ENCODE measurements at regions not wholly inside any gene's neighbourhood (a gene's known extent, or its start where the extent isn't known, plus 50 kb on each side); places are given as distances from the start of the nearest gene placed in this dataset.
"Not testable (repeated sequence)": the region's sequence is repeated elsewhere in the genome, so short reads cannot be mapped to it uniquely, and the experiment has no call there.

DNA sequence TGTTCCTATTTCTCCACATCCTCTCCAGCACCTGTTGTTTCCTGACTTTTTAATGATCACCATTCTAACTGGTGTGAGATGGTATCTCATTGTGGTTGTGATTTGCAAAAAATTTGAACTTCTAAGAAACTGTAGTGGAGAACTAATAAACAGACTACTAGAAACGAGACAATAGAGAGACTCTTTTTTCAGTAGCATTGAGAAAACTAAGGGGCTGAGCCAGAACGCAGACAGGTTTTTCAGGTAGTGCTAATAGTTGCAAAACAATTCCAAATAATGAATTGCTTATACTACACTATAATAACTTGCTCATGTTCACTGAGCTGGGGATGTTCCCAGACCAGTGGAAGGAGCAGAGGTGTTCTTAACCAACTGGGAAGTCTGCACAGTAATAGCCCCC, 98.8 kb upstream of the DPH5 start:
- DNase-seq (ENCODE audit: low read depth in 2 of 2), result no peak

DNA sequence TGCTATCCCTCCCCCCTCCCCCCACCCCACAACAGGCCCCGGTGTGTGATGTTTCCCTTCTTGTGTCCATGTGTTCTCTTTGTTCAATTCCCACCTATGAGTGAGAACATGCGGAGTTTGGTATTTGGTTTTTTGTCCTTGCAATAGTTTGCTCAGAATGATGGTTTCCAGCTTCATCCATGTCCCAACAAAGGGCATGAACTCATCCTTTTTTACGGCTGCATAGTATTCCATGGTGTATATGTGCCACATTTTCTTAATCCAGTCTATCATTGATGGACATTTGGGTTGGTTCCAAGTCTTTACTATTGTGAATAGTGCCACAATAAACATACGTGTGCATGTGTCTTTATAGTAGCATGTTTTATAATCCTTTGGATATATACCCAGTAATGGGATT, 98.3 kb upstream of the DPH5 start:
- not testable (repeated sequence) for DNase-seq (ENCODE audit: low read depth in 2 of 2)

DNA sequence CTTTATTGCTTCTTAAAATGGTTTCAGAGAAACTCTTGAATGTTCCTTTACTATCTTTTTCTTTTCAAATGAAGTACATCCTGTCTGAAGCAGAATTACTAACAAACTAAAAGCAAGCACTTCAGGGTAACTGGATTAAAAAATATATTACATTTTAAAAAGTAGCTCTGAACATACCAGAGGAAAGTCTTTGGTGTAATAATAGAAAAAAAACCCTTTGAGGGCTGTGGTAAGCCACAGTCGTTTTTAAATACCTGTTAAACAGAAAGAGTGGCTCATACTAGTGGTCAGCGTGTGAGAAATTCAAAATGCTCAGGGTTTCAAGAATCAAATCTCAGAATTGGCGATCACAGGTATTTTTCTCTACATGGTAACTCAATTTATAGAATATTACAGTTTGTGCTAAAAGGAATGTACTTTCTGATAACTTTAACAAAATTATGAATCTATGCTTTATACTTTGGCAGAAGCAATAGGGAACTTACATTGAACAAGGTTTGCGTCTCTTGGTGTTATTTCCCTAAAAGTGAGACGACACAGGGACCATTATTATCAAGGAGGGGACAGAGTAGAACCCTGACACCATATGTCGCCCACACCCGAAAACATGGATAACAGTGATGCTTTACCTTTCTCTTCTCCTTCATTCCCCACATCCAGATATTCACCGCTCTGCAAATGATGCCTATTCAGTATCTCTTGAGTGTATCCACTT, 97.0 kb upstream of the DPH5 start:
- DNase-seq (ENCODE audit: low read depth in 2 of 2), result no peak

DNA sequence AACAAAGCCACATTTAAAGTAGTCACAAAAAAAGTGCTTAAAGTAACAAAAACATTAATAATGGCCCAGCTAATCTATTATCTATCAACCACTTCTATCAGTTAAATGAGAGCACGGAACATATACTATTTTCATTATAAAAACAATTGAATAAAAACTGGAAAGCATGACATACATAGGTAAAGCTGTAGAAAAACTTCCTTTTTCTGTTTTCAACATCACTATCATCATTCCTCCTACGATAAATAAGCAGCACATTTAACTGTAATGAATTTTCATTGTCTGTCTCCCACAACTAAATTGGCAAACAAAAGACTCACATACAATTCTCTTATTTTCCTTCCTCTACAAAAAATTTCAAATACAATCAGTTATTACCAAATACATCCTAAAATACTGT, 96.4 kb upstream of the DPH5 start:
- DNase-seq (ENCODE audit: low read depth in 2 of 2), result no peak

DNA sequence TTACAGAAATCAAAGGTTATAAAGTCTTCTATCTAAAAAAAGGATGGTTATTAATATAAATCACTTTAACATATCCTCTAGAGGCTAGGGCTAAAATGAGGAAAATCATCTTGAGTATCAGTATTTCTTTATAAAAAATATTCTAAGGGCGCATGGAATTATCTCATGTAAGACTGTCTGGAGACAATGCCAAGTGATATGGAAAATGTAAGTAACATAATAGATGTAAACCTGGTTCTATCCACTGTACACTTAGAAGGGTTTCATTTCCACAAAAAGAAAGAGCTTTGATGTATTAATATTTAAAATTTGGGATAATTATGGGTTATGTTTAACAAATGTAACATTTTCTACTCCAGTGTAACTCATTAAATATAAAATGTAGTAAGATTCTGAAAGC, 95.9 kb upstream of the DPH5 start:
- DNase-seq (ENCODE audit: low read depth in 2 of 2), result no peak

DNA sequence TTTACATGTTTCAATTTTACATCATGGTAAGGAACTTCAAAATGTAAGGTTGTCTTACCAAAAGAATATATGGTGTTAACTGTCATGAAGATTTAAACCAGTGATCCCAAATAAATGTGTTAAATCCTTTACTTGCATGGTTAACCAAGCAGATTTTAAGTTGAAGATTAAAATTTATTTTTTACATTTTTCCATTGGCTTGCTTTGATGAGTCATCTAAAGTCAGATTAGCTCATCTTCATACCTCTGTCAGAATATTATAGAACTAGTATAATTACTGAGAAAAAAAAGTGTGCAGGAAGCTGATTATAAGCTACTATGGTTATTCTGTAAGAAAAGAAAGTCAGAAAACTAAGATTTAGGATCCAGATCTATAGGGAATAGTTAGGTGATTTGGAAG, 95.3 kb upstream of the DPH5 start:
- DNase-seq (ENCODE audit: low read depth in 2 of 2), result no peak

DNA sequence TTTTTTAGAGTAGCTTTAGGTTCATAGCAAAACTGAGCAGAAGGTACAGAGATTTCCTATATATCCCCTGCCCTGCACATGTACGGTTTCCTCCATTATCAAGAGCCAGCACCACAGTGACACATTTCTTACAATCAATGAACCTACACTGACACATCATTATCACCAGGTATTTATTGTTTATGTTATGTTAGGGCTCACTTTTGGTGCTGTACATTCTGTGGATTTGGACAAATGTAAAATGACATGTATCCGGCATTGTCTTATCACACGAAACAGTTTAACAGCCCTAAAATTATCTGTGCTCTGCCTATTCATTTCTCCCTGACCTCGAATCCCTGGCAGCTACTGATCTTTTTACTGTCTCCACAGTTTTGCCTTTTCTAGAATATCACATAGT, 93.7 kb upstream of the DPH5 start:
- no peak for DNase-seq (ENCODE audit: low read depth in 2 of 2)

DNA sequence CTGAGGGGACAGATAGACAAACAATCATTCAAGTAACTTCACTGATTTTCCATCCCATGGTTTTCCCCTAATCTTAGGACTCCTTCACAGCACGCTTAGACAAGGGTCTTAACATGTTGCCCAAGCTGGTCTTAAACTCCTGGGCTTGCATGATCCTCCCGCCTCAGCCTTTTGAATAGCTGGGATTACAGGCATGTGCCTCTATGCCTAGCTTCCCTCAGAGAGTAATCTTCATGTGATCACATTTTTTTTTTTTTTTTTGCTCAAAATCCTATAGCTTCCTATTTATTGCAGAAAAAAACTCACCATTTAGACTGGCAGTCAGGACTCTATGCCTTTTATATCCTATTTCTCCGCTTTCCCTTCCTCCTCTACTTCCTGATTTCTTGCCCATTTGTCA, 90.4 kb upstream of the DPH5 start:
- DNase-seq (ENCODE audit: low read depth in 2 of 2), result no peak

DNA sequence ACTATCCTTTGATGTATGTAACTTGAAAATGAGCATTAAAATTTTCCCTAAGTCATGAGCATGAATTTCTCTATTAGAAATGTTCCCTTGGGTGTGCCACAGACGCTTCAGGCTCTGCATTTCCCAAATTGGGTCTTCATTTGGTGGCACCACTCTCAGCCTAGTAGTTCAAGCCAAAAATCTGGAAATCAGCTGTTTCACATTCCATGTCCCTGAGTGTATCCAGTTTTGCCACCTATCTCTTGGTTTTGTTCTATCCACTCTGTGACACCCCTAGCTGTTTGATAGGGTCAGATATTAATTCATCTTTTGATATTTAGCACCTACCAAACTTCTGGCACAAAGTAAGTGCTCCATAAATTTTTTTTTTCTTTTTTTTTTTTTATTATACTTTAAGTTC, 89.5 kb upstream of the DPH5 start:
- DNase-seq (ENCODE audit: low read depth in 2 of 2), result no peak

DNA sequence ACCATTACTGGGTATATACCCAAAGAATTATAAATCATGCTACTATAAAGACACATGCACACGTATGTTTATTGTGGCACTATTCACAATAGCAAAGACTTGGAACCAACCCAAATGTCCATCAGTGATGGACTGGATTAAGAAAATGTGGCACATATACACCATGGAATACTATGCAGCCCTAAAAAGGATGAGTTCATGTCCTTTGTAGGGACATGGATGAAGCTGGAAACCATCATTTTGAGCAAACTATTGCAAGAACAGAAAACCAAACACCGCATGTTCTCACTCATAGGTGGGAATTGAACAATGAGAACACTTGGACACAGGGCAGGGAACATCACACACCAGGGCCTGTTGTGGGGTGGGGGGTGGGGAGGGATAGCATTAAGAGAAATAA, 88.5 kb upstream of the DPH5 start:
- DNase-seq (ENCODE audit: low read depth in 2 of 2), result not testable (repeated sequence)

DNA sequence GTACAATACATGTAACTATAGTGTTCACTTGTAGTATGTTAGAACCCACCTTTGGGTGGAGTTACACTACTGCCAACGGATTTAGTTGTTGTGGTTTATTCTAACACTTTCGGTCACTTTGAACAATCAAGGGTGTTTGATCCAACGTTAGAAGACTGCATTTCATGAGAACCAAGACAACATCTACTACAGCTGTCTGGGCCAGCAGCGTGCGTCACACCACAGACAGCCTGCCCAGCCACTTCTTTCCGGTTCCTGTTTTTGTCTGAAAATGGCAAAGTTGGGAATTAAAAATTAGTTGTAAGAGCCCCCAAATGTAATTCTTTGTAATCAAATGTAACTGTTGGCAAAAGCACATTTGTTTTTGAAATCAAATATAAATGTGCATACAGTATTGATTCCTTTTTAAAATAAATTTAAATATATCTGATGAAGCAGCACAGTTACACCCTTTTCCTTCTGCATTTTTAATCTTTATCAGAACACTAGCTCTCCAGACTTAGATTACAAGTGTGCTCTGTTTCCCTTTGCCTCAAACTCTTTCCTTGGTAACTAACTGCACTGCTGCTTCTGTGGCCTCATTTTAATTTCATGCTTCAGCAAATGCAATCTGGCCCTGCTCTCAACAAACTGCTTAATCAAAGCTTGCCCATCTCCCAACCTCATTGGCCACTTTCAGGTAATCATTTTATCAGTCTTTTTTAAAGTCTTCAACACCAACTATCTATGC, 86.6 kb upstream of the DPH5 start:
- peak; percentile 58 to 96 for DNase-seq (ENCODE audit: low read depth in 2 of 2)

DNA sequence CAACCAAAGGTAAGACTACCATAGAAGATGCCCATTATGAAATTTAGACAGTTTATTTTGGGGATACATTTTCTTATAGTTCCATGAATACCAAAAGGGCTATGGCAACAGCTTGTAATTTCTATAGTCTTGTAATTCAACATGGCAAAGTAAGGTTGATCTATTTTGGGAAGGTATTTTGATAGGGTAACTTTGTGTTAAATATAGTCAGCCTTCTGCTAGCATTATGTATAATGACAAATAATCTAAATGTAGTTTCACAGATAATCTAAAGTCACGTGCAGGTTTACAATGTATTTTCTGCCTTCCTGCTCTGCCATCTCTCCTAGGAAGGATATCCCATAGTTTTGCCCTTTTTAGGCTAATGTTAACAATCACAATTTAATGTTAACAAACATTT, 85.9 kb upstream of the DPH5 start:
- DNase-seq (ENCODE audit: low read depth in 2 of 2), result no peak

DNA sequence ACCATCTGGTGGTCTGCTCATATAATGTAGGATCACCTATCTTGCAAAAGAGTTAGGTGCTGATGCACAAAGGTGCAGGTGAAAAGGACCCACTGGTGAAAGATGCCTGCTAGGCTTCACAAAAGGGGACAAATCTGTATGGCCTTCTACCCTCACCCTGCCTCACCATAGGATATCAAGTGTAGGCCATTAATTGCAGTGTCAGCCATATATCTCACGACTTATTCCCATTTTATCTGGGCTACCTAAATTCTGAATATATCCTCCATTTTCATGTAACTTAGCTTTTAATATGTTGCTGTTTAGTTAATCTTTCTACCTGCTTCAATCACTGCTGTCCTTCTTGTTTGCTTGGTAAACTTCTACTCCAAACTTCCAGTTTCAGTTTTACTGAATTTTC, 84.2 kb upstream of the DPH5 start:
- no peak for DNase-seq (ENCODE audit: low read depth in 2 of 2)

DNA sequence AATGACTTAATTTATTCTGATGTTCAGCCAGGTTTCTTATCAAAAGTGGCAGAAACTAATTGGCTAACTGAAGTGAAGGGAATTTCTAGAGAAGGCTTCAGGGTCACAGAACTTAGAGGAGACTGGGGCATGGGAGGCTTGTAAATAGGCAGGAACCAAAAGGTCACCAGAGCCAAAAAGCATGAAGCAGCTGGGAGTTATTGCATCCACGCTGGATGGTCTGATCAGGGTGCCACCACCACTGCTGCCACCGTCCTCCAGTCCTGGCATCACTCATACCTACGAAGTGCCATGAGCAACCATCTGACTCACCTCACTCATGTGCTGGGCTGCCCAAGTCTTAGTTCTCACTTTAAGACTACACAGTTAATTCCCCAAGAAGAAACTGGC, 82.5 kb upstream of the DPH5 start:
- no peak for DNase-seq (ENCODE audit: low read depth in 2 of 2)

DNA sequence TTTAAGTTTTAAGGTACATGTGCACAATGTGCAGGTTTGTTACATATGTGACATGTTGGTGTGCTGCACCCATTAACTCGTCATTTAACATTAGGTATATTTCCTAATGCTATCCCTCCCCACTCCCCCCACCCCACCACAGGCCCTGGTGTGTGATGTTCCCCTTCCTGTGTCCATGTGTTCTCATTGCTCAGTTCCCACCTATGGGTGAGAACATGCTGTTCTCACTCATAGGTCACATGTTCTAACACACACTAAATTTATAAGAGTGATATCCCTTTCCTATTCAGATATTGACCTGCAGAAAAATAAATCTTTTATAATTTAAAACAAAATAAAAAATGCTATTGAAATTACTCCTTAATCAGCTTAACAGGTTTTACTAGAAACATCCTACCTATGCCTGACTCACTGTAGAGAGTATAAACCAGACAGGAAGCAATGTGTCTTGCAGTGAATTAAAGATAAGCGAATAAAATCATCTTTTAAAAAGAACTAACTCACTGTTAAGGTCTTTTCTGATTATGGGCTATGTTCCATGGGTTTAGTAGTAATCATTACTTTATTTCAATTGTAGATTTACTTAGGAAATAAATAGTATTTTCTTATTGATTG, 82.0 kb upstream of the DPH5 start:
- DNase-seq (ENCODE audit: low read depth in 2 of 2), result peak in 1 of 2 donors; percentile 12

DNA sequence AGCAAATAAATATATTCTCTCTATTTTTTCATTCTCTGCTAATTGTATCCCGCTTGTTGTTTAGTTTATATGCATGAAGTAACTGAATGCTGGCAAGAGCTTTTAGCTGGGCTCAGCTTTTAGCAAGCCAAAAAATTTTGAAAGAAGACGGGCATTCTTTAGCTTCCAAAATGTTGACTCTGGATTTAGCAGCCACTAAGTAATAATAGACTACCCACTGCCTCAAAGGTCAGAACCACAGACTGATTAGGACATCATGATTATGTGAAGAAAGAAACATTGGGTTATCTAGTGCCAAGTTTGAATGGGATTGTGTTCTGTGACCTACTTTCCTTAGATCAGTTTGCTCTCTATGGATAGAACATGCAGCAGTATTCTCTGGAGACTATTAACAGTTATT, 80.3 kb upstream of the DPH5 start:
- no peak for DNase-seq (ENCODE audit: low read depth in 2 of 2)

DNA sequence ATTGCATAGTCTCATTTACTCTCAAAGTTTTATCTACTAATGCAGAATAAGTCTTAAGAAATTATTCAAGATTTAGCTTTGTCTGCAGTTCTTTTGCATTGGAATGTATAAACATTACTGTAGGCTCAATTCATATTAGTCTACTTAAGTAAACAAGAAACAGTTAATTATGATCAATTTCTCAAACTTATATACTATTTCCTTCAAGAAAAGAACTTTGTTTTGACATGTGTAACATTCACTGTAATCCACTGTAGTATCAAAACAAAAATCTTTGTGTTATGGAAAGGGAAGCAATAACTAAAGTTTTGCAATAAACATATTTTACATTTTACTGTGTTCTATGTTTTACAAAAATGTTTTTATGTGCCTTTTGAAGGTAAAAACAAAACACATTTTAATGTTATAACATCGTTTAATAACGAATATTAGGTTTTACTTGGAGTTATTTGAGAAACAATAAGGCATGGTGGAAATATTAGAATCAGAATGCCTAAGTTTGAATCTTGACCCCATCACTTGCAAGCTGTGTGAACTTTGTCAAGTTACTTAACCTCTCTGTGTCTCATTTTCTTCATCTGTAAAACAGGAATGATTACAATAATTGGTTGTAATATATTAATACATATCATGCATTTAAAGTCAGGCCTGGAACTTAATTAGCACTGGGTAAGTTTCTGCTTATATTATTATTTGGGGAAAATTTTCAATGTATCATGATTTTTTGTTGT, 77.0 kb upstream of the DPH5 start:
- DNase-seq (ENCODE audit: low read depth in 2 of 2), result no peak

DNA sequence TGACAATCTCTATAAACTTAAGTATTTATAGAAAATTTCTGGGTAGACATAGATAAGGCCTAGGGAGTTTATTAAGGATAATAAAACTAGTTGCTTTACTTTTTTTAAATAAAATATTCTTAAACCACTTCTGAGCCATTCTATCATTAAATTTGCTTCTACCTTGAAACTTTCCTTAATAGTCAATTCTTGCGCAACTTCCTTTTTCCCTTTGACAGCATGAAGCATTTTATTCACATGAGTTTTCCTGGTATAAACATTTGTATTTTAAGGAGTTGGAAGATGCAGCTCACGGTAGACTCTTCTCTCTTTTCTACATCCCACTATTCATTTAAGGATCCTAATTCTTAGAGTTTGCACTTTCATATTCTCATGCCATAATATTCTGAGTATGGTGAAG, 75.8 kb upstream of the DPH5 start:
- DNase-seq (ENCODE audit: low read depth in 2 of 2), result peak in 1 of 2 donors; percentile 39

DNA sequence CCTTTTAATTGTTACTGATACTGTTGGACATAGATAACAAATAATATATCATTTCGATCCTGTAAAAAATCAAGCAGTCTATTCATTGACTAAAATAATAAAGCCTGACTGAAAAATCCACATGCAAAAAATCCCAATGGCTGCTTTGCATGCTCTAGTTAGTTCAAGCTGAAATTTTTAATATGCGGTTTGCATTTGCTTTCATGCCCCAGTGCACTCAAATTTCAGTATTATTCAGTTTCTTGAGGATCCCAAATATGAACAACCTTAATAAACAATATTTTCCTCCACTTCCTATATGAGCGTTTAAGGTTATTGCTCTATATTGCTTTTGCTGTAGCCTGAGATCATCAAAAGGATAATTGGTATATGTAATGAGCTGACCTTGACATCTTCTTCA, 75.1 kb upstream of the DPH5 start:
- DNase-seq (ENCODE audit: low read depth in 2 of 2), result no peak

DNA sequence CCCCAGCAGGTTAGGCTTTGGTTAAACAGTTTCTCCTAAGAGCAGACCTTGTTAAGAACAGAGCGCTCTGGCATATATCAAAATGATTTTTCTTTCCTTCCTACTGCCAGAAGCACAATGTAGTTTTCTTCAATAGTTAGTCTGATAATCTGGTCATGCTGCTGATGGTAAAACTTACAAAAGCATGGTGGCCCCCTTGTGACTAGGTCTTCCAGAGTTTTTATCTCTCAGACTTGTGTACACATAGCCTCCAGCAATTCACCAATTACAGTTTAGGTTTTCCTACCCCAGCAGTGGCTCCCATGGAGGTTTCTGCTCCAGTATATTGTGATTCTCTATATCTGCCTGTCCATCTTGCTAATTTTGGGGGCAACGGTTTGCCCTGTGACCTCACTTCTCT, 73.3 kb upstream of the DPH5 start:
- no peak for DNase-seq (ENCODE audit: low read depth in 2 of 2)

DNA sequence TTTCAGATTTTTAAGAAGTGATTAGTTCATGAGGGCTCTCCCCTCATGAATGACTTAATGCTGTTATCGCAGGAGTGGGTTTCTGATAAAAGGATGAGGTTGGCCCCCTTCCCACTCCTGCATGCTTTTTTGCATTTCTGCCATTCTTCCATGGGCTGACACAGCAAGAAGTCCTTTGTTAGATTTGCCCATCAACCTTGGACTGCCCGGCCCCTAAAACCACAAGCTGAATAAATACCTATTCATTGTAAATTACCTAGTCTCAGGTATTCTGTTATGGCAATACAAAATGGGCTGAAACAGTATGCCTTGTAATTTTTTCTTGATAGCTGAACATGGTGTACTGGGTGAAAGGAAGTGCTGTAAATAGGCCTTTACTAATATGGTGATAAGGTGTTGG, 72.7 kb upstream of the DPH5 start:
- DNase-seq (ENCODE audit: low read depth in 2 of 2), result no peak

DNA sequence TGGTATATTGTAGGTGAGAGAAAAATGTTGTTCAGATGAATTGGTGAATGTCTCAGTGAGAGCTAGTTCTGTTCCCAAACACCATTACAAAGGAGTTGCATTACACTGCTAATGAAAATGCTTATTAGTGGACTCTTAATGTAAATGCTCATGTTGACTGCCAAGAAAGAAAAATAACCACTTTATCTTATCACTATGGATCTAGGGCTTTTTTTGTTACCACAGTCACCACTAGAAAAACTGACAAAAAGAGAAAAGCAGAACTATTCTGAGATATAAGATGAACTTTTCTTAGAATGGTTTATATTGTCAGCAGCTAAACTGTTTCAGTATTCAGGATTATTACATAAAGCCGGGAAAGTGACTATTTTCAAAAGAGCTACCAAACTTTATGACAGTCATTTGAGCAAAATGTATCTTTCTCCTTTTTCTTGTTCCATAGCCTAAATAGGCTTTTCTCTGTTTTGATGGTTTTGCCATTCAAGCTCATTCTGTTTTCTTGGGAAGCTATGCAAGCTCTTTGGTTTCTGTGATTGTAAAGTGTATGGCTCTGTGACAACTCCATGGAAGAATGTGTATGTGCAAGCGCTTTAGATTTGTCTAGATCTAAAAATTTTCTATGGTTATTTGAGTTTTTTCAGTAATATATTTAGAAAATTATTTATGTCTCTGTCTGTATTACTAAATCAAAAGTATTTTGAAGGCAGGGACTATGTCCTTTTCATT, 64.2 kb upstream of the DPH5 start:
- DNase-seq (ENCODE audit: low read depth in 2 of 2), result no peak
